MM.1S (cell line): ENCODE measurements at regions not wholly inside any gene's neighbourhood (a gene's known extent, or its start where the extent isn't known, plus 50 kb on each side); places are given as distances from the start of the nearest gene placed in this dataset.

Source experiments
- DNase-seq: peaks from one replicate; pipeline ENCODE4 v3.0.0-alpha.2; 2015
- H2AFZ ChIP-seq: fragments of 300-600 bp; sonication (generic); 2 replicates; pipeline ENCODE4 v1.6.0; 2016; ENCODE audit warnings: antibody characterized with exemption, low read length
- H3F3A ChIP-seq: fragments of 300-600 bp; sonication (generic); 2 replicates; pipeline ENCODE4 v1.6.1; 2016; ENCODE audit warnings: mild to moderate bottlenecking, antibody characterized with exemption, low read length, moderate library complexity, mixed read lengths; ENCODE audit not compliant: insufficient read depth
- H3K27ac ChIP-seq: fragments of 300-600 bp; sonication (generic); 2 replicates; pipeline ENCODE4 v1.5.1; 2016; ENCODE audit warnings: mild to moderate bottlenecking, low read length
- H3K27me3 ChIP-seq: fragments of 300-600 bp; sonication (generic); replicated peaks from 2 replicates; pipeline ENCODE4 v1.6.0; 2016; ENCODE audit warnings: low read length; ENCODE audit not compliant: insufficient read depth
- H3K36me3 ChIP-seq: fragments of 300-600 bp; sonication (generic); replicated peaks from 2 replicates; pipeline ENCODE4 v1.6.1; 2016; ENCODE audit warnings: mild to moderate bottlenecking, low read length, mixed read lengths; ENCODE audit not compliant: insufficient read depth
- H3K4me1 ChIP-seq: fragments of 300-600 bp; sonication (generic); 2 replicates; pipeline ENCODE4 v1.6.1; 2016; ENCODE audit warnings: low read length, mixed read lengths
- H3K4me2 ChIP-seq: fragments of 300-600 bp; sonication (generic); 2 replicates; pipeline ENCODE4 v1.6.0; 2016; ENCODE audit warnings: low read depth, low read length
- H3K4me3 ChIP-seq: fragments of 300-600 bp; sonication (generic); 2 replicates; pipeline ENCODE4 v1.5.1; 2016; ENCODE audit warnings: low read length, mixed read lengths
- H3K79me2 ChIP-seq: fragments of 300-600 bp; sonication (generic); 2 replicates; pipeline ENCODE4 v1.6.1; 2016; ENCODE audit warnings: mixed run types, low read length, mixed read lengths
- H3K9ac ChIP-seq: fragments of 300-600 bp; sonication (generic); 2 replicates; pipeline ENCODE4 v1.6.1; 2016; ENCODE audit warnings: low read length, mixed read lengths
- H3K9me2 ChIP-seq: fragments of 300-600 bp; sonication (generic); replicated peaks from 2 replicates; pipeline ENCODE4 v1.6.1; 2016; ENCODE audit warnings: mild to moderate bottlenecking, low read length, mixed read lengths; ENCODE audit not compliant: insufficient read depth
- H3K9me3 ChIP-seq: fragments of 300-600 bp; sonication (generic); replicated peaks from 2 replicates; pipeline ENCODE4 v1.6.1; 2016; ENCODE audit warnings: mild to moderate bottlenecking, low read length, mixed read lengths; ENCODE audit not compliant: insufficient read depth
- H4K20me1 ChIP-seq: fragments of 300-600 bp; sonication (generic); 2 replicates; pipeline ENCODE4 v1.6.1; 2016; ENCODE audit warnings: mild to moderate bottlenecking, low read length, moderate library complexity, mixed read lengths; ENCODE audit not compliant: insufficient read depth
- CTCF ChIP-seq: fragments of 300-600 bp; sonication (generic); IDR thresholded peaks from 2 replicates; pipeline ENCODE4 v1.5.1; 2016; ENCODE audit warnings: antibody characterized with exemption, low read length, mixed read lengths
- EZH2 ChIP-seq: fragments of 300-600 bp; sonication (generic); optimal IDR thresholded peaks from 2 replicates; pipeline ENCODE3; 2017; ENCODE audit warnings: low read depth, mild to moderate bottlenecking, antibody characterized with exemption, low read length, mixed read lengths
- EZH2phosphoT487 ChIP-seq: fragments of 300-600 bp; sonication (generic); IDR thresholded peaks from 2 replicates; pipeline ENCODE4 v1.6.1; 2018; ENCODE audit warnings: antibody characterized with exemption, low read length

- no peaks in the 10 kb centered on the region for H3K4me1 ChIP-seq
- H3K9me2 ChIP-seq: no peaks in the 10 kb centered on the region
- no peaks in the 10 kb centered on the region for H3K36me3 ChIP-seq
- no peak for DNase-seq
- no peak overlapping the region for H2AFZ ChIP-seq
- H3F3A ChIP-seq: no peaks in the 10 kb centered on the region
- no peak overlapping the region for H3K27ac ChIP-seq
- H4K20me1 ChIP-seq: no peaks in the 10 kb centered on the region
- H3K27me3 ChIP-seq: no peaks in the 10 kb centered on the region
- no peaks in the 10 kb centered on the region for H3K79me2 ChIP-seq
- no peak for TF ChIP-seq EZH2phosphoT487
- no peak for TF ChIP-seq CTCF
- no peak for TF ChIP-seq EZH2
- no peak overlapping the region for H3K4me3 ChIP-seq
- H3K4me2 ChIP-seq: no peak overlapping the region
- H3K9me3 ChIP-seq: no peaks in the 10 kb centered on the region
- H3K9ac ChIP-seq: no peak overlapping the region
Observed at GRCh38 chr5:119896826-119897536, 267.6 kb downstream of the FAM170A start.

- no peaks in the 10 kb centered on the region for H3K4me1 ChIP-seq
- DNase-seq: no peak
Observed at GRCh38 chr5:119897537-119898370, 268.4 kb downstream of the FAM170A start.

GRCh38 chr5:119899981-119900380 is 270.6 kb downstream of the FAM170A start:
- Histone ChIP-seq H3K9me2 (no peaks in the 10 kb centered on the region), H3K4me2 (no peak overlapping the region), H2AFZ (no peak overlapping the region), H3K9me3 (no peaks in the 10 kb centered on the region), H3K36me3 (no peaks in the 10 kb centered on the region), H3K79me2 (no peaks in the 10 kb centered on the region), H3K9ac (no peak overlapping the region), H3K27me3 (no peaks in the 10 kb centered on the region), H3K4me1 (no peaks in the 10 kb centered on the region), H3K27ac (no peak overlapping the region), H3K4me3 (no peak overlapping the region), H3F3A (no peaks in the 10 kb centered on the region), H4K20me1 (no peaks in the 10 kb centered on the region)
- TF ChIP-seq EZH2phosphoT487: no peak
- no peak for TF ChIP-seq CTCF
- no peak for TF ChIP-seq EZH2
- DNase-seq: no peak

More at GRCh38 chr5:119897537-119898370, 268.4 kb downstream of the FAM170A start:
- Histone ChIP-seq H3K9ac (no peak overlapping the region), H3K27me3 (no peaks in the 10 kb centered on the region), H3K4me2 (no peak overlapping the region), H3K4me3 (no peak overlapping the region), H3K9me3 (no peaks in the 10 kb centered on the region), H3K27ac (no peak overlapping the region), H2AFZ (no peak overlapping the region), H3K79me2 (no peaks in the 10 kb centered on the region), H3F3A (no peaks in the 10 kb centered on the region), H3K36me3 (no peaks in the 10 kb centered on the region), H3K9me2 (no peaks in the 10 kb centered on the region), H4K20me1 (no peaks in the 10 kb centered on the region)
- TF ChIP-seq EZH2phosphoT487: no peak
- TF ChIP-seq CTCF: no peak
- TF ChIP-seq EZH2: no peak
